GM21367 (cell line): ENCODE measurements at regions not wholly inside any gene's neighbourhood (a gene's known extent, or its start where the extent isn't known, plus 50 kb on each side); places are given as distances from the start of the nearest gene placed in this dataset.
"Not testable (repeated sequence)": the region's sequence is repeated elsewhere in the genome, so short reads cannot be mapped to it uniquely, and the experiment has no call there.

Experiments used
- ATAC-seq: cut with Tn5 transposase; IDR thresholded peaks from one replicate; pipeline ENCODE4 v1.9.1; 2021; ENCODE audit not compliant: unreplicated experiment

DNA sequence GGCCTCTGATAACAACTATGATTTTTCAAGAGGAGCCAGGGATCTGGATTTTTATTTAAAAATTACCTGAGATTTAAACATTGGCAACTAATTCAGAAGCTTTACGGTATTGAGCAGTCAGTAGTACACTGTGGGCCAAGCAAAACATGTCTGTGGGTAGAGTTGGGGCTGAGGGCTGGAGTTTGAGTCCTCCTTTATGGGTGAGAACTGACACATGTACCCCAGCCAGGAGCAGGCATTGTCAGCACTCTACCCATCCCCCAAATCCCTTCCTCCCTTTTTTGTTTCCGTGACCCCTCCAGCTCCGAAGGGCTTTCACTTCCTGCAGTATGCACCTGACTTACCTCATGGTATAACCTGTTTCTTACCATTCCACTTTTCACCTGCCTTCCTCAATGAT, 131.4 kb downstream of the SNX5 start:
- no peak for ATAC-seq

DNA sequence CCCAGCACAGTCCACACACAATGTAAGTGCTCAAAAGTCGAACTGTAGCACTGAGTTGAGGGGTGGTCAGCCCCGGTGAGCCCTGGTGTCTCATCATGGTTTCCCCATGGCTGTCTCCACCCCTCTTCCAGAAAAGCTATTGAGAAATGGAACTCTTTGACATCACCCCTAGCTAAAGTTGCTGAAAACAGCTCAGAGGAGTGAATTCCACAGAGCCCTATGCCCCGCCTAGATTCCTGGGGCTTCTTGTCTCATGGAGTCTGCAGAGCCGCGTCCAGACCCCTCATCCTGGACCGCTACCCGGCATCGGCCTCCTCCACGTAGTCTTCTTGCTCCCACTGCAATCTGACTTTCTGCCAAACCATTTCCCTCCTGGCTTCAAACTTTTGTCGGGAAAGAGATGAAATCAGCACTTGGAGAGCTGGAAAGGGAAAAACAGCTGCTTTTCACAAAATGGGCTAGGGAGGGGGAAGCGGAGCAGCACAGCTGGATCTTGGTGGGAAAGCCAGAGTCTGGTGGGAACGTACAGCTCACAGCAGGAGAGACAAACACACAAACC, 132.2 kb downstream of the SNX5 start:
- ATAC-seq = no peak

DNA sequence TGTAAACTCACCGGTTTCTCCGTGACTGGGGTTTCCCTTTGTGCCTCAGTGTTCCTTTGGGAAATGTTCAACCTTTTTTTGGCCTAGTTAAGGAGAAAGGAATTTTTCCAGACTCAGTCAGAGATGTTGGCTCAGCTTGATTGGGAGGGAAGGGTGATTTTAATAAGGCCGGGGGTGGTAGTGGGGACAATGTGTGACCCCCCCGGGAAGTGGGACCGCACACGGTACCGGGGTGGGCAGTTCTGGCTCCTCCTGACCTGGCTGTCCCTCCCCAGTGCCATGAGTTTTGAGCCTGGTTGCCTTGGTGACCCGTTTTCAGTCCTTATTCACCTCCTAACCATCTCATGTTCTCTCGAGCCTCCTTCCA, 132.7 kb downstream of the SNX5 start:
- ATAC-seq = no peak

DNA sequence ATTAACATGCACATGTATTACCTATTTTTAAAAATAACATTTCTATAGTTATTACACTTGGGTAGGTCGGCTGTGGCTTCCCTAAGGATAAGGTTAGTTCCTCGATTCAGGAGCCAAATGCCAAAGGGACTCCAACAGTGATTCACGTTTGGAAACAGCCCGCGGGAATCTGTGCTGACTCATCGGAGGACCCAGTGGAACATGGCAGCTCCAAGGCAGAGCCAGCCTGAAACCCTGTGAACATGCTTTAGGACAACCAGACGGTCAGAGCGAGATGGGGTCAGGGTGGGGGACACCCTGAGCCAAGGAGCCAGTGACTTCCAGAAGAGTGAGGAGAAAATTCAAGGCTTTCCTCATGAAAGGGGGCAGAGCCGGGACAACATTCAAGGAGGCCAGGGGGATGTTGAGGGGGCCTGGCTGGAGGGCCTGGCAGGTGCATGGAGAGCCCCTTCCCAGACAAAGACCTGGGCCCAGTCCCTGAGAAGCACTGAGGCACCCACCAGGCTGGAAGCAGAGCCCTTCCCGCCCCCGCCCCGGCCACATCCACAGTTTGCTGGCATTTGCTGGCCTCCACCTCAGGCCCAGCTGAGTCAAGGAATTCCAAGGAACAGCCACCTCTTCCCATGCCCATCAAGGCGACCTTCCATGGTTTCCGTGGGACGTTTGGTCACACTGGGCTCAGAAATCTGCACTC, 133.2 kb downstream of the SNX5 start:
- ATAC-seq = no peak

DNA sequence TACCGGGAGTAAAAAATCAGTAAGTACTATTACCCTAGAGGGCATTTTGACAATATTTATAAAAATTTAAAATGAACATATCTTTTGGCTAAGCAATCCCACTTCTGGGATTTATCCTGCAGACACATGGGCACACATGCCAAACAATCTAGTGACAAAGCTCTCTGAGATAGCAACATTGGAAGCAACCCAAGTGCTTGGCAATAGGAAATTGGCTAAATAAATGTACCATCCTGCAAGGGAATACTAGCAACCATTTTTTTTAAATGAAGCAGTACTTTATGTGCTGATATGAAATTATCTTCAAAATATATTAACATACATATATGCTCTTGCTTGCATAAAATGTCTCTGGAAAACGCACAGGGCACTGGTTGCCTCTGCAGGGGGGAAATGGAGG, 133.8 kb downstream of the SNX5 start:
- ATAC-seq = no peak

DNA sequence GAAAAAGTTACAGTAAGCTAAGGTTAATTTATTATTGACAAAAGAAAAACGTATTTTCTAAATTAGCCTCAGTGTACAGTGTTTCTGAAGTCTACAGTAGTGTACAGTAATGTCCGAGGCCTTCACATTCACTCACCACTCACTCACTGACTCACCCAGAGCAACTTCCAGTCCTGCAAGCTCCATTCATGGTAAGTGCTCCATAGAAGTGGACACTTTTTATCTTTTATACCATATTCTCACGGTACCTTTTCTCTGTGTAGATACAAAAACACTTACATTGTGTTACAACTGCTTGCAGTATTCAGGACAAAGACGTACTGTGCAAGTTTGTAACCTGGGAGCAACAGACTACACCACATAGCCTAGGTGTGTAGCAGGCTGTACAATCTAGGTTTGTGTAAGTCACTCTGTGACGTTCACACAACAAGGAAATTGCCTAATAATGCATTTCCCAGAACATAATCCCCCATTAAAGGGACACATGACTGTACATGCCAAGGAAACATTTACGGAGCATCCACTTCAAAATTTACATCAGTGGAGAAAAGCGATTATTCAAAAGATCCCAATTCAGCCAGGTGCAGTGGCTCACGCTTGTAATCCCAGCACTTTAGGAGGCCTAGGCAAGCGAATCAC, 133.4 kb downstream of the BANF2 start:
- ATAC-seq = no peak

DNA sequence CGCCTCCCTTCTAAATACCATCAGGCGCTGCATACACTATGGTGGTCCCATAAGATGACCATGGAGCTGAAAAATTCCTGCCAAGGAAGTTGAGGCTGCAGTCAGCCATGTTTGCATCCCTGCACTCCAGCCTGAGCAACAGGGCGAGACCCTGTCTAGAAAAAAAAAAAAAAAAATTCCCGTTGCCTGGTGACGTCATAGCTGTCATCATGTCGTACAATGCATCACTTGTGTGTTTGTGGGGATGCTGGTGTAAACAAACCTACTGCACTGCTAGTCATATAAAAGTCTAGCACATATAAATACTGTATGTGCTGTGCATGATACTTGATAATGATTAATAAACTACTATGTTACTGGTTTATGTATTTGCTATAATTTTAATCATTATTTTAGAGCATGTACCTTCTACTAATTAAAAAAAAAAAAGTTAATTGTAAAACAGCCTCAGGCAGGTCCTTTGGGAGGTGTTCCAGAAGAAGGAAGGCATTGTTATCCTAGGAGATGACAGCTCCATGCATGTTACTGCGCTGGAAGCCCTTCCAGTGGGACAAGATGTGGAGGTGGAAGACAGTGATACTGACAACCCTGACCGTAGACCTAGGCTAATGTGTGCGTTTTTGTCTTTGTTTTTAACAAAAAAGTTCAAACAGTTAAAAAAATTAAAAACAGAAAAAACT, 132.6 kb downstream of the BANF2 start:
- no peak for ATAC-seq

DNA sequence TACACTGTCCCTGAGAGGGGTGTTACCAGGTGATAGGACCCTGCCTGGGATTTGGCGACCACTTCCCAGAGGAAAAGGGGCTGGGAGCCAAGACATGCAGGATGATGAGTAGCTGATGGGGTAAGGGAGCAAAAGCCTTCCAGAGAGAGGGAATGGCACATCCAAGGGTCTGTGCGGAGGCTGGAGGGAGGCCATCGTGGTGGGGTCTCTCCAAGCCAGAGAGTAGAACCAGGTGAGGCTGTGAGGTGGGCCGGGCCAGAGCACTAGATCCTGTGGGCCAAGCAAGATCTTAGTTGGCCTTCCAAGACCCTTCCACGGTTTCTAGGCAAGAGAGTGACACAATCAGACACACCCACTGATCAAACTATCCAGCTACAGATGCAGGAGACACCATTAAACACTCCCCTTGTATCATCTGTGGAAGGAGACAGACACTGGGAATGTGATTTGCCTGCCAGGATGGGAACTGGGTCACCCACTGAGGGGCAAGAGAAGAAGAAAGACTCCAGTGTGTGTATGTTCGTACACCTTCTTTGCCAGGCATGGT, 128.9 kb downstream of the BANF2 start:
- no peak for ATAC-seq

DNA sequence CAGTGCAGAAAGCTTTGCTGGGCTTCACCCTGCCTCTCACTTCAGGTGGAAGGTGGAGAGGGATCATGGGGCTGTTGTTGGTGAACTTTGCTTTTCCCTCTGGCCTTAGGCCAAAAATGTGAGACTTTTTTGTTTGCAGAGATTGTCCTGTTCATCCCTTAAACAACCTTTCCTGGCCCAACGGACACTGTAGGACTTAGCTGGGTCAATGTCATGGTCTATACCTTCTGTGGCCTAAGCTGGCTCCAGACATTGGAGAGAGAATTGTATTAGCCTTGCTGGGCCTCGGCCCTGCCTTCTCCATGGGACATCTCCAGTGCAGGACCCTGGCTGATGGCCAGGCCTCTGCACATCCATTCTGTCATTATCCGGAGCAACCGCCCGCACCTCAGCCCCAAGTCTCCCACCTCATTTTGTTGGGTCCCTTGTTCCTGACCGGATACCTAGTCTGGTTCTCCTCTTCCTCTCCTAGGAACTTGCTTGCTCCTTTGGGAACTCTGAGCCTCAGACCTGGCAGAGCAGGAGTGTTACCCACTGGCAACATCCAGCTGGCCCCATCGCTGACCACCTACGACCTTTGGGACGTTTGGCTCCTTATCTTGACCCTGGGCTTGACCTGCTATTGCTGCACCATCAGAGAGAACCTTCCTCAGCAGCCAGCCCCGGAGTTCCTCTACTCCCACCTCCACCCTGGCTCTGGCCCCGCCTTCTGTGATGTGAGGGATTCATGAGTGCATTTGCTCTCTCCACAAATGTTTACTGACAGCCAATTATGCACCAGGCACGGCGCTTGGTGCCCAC, 128.2 kb downstream of the BANF2 start:
- no peak for ATAC-seq

DNA sequence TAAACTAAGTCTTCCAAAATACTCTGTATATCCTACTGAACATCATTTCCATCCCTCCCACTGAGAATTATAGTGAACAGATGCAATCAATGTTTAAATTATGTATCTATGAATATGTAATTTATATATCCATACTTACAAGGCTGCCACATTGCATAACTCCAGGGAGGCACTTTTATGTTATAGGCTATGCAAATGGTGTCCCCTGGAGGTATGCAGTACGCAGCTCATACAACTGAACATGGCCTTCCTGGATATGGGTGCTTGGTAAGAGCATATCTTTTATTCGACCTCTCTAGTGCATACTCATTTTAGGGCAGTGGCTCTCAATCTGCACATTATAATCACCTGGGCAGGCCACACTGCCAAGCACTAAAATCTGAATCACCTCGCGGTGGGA, 127.3 kb downstream of the BANF2 start:
- ATAC-seq = no peak

DNA sequence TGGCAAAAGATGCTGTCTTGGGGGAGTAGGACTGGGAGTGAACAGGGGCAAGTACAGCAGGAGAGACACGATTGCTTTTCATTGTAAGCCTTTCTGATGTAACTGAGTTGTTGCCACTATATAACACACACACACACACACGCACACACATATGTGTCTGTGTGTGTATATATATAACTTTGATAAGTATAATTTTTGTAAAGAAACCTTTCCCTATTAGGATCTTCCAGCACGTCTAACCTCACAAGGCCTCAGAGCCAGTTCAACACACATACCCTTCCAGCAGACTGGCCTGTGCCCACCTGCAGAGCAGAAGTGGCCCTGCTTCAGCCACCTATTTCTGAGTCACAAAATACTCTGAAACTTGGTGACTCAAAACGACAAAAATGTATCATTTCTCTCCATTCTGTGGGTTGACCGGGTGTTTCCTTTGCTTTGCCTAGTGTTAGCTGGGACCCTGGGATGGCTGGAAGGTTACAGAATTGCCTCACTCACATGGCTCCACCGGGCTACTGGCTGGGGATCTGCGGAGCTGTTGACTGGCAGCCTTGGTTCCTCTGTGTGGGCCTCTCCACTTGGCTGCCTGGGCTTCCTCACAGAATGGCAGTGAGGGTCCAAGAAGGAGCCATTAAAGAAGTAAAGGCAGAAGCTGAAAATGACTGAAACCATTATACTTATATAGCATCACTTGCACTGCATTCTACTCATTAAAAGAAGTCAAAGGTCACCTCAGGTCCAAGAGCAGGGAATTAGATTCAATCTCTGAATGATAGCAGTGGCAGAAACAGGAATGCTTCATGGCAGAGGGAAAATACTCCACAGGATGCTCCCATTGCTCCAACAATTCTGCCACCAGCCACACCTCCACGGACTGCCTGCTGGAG, 126.4 kb downstream of the BANF2 start:
- ATAC-seq = peak; percentile 84

DNA sequence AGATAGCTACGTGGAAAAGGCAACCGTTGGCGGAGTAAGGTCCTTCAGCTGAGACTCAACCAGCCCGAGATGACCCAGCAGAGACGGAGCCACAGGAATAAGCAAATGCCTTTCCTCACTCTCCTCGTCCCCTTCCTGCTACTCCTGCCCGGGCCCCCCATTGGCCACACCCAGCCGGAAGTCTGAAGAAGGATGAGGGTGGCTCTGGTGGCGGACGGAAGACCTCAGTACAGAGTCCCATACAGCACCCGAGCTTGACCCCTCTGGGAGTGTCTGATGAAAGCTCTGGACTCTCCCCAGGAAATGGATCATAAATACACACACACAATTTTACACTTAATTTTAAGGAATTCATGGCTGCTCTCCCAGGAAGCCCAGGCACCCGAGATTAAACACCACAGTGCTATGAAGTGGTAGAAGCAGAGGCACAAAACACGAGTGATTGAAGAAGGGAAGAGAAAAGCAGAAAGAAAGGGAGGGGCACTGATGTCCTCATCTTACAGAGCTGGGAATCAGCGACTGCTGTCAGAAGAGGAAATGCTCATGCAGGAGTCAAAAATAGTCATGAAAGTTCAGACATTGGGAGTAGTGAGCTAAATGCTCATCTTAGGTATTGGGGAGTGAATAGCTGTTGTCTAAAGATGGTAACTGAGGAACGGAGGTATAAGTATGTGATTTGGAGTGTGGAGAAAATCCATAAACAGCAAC, 125.6 kb downstream of the BANF2 start:
- peak; percentile 7 for ATAC-seq

DNA sequence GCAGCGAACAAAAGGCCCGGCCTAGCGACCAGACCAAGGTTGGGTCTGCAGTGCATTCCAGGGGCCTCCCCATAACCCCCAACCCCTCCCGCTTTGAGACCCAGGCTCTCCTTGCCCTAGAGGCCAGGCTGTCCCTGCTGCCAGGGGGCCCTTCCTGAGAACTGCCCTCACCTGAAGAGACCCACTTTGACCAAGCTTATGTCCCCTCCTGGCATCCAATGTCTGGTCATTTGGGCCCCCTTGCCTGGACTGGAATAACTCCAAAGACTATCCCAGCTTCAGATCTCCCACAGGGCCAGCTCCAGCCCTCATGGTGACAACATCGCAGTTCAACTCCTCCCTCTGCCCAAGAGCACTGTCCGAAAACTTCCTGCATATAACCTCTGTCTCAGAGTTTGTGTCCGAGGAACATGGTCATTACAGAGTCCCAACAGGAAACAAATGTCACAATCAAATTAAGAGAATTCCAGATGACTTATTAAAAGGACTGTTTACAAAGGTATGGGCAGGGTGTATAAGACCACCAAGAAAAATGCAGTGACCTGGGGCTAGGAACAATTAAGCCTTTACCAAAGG, 125.0 kb downstream of the BANF2 start:
- ATAC-seq = no peak

DNA sequence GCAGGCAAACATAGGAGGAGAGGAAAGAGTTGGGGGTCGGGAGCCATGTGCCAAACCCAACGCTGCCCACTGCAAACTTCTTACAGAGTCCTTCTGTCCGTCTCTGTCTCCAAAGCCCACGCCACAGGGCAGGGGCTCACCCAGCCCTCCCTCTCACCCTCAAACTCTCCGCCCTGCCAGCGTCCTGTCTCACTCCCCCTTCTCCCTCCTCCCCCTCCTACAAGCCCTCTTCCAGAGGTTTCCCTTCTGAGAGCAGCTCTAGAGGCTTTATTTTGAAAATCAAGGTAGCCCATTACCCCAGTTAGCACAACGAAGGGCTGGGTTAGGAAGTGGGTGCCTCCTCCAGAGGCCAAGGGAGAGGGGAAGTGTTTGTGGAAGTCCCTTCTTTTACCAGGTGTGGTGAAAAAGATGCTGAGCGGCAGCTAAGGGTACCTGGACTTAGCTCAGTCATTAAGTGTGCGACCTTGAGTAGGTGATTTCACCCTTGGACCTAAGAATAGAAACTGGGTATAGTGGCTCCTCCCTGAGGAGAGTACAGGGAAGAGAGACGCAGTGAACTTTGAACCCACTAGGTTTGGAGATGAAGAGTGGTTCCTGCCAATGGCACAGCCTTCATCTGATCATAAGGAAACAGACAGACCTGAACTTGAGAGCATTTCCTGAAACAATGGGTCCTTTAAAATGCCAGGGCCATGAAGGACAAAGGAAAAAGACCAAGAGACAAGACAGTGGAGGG, 123.8 kb downstream of the BANF2 start:
- ATAC-seq = no peak

DNA sequence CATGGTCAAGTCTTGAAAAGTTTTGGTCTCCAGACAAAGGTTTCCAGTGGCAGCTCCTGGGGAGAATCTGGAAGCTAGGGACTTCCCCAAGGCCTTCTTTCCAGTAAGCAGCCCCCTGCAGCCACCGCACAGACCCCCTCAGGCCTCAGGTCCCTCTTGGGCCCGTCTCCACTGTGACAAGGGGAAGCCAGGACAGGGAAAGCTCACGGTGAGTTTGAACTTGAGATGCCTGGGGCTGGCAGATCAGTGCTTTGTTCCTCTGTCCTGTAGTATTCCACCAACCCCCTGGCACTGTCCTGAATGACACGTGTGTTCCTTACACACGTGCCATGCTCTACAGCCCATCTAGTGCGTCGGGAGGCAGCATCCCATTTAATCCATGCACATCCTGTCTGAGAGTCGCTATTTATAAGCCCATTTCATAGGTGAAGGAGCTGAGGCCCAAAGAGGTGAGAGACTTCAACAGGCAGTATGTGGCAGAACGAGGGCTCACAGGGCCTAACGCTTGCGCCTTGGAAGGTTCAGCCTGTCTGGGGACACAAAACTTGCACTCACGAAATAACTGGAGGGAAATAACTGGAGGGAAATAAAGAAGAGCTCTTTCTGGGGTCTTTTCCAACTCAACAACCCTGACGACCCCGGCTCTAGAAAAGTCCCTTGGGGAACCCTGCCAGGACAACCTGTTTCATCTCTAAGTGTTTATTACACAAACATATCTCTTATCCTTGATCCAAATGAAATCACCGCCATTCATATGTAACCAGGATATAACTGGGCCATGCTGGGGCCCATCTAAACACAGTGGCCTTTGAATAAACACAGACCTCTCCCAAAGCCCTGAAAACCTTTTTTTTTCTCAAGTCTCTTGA, 123.0 kb downstream of the BANF2 start:
- ATAC-seq = no peak

DNA sequence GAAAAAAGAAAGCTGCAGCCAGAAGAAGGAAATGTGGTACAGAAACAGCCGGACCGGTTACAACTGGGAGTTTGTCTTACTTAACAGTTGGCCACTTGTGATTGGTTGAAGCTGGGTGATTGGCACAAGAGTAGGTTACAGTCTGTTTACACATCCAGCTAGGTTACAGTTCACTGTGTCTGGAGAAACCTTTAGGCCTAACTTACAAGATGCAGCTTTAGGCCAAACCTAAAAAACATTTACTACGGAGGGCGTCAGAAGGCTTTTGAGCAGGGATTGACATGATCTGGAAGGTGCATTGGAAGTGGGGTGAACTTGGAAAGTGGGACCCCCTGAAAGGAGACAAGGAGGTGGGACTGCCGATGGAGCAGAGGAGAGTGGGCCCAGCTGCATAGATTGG, 122.3 kb downstream of the BANF2 start:
- ATAC-seq = no peak

DNA sequence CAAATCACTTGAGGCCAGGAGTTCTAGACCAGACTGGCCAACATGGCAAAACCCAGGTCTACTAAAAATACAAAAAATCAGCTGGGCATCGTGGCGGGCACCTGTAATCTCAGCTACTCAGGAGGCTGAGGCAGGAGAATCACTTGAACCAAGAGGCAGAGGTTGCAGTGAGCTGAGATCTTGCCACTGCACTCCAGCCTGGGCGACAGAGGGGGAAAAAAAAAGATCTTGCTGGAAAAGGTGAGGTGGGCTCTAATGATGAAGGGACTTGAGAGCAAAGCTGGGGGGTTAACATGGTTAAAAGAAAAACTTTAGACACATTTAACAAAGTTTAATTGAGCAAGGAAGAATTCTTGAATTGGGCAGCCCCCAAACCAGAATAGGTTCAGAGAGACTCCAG, 121.8 kb downstream of the BANF2 start:
- ATAC-seq = not testable (repeated sequence)
